ENCODE measurements at regions not wholly inside any gene's neighbourhood (a gene's known extent, or its start where the extent isn't known, plus 50 kb on each side); places are given as distances from the start of the nearest gene placed in this dataset.

- 63% methylated on average over 4 of the region's 4 CpGs for WGBS (ENCODE audit: low lambda C conversion rate, missing lambda C conversion rate)
- no peak overlapping the region for H3K4me3 ChIP-seq
These were observed 351.2 kb downstream of the HHIPL2 start for GRCh38 chr1:222196736-222197135.

GRCh38 chr1:222196288-222196687 is 351.6 kb downstream of the HHIPL2 start:
- no peaks in the 10 kb centered on the region for H3K4me1 ChIP-seq (ENCODE audit: insufficient read depth)
- DNase-seq (ENCODE audit: low spot score): no peak
- H3K36me3 ChIP-seq (replicated peaks; ENCODE audit: insufficient read depth, low read depth): no peaks in the 10 kb centered on the region
- H3K27ac ChIP-seq: no peak overlapping the region
- no peak overlapping the region for H3K4me2 ChIP-seq
- no peak for TF ChIP-seq EZH2phosphoT487 (IDR thresholded peaks at IDR 0.05; ENCODE audit: low read depth, severe bottlenecking, unreplicated experiment)
- TF ChIP-seq EZH2 (IDR thresholded peaks at IDR 0.05; ENCODE audit: borderline replicate concordance): no peak
- TF ChIP-seq CTCF (IDR thresholded peaks at IDR 0.05; ENCODE audit: poor library complexity): no peak
- H3K9me3 ChIP-seq (ENCODE audit: low read depth): no peaks in the 10 kb centered on the region
- no peaks in the 10 kb centered on the region for H3K79me2 ChIP-seq
- no peak overlapping the region for H2AFZ ChIP-seq
- no peaks in the 10 kb centered on the region for H3K9me2 ChIP-seq (replicated peaks; ENCODE audit: insufficient read depth)
- H3K4me3 ChIP-seq: no peak overlapping the region
- no peaks in the 10 kb centered on the region for H3K27me3 ChIP-seq
- H4K20me1 ChIP-seq (ENCODE audit: insufficient read depth, poor library complexity, severe bottlenecking): no peaks in the 10 kb centered on the region

More at GRCh38 chr1:222196736-222197135, 351.2 kb downstream of the HHIPL2 start:
- Histone ChIP-seq H3K9me3 (ENCODE audit: low read depth) (no peaks in the 10 kb centered on the region), H3K36me3 (replicated peaks; ENCODE audit: insufficient read depth, low read depth) (no peaks in the 10 kb centered on the region), H3K9me2 (replicated peaks; ENCODE audit: insufficient read depth) (no peaks in the 10 kb centered on the region), H3K79me2 (no peaks in the 10 kb centered on the region), H4K20me1 (ENCODE audit: insufficient read depth, poor library complexity, severe bottlenecking) (no peaks in the 10 kb centered on the region), H2AFZ (no peak overlapping the region), H3K4me2 (no peak overlapping the region), H3K4me1 (ENCODE audit: insufficient read depth) (no peaks in the 10 kb centered on the region), H3K27me3 (no peaks in the 10 kb centered on the region), H3K27ac (no peak overlapping the region)
- TF ChIP-seq EZH2 (IDR thresholded peaks at IDR 0.05; ENCODE audit: borderline replicate concordance): no peak
- no peak for DNase-seq (ENCODE audit: low spot score)

GRCh38 chr1:222195857-222196256 is 352.0 kb downstream of the HHIPL2 start:
- TF ChIP-seq EZH2 (IDR thresholded peaks at IDR 0.05; ENCODE audit: borderline replicate concordance) (no peak), EZH2phosphoT487 (IDR thresholded peaks at IDR 0.05; ENCODE audit: low read depth, severe bottlenecking, unreplicated experiment) (no peak), CTCF (IDR thresholded peaks at IDR 0.05; ENCODE audit: poor library complexity) (no peak)

GRCh38 chr1:222189218-222189617 is 358.7 kb downstream of the HHIPL2 start:
- Histone ChIP-seq H2AFZ (no peak overlapping the region), H3K36me3 (replicated peaks; ENCODE audit: insufficient read depth, low read depth) (no peaks in the 10 kb centered on the region), H3K79me2 (no peaks in the 10 kb centered on the region), H3K27ac (no peak overlapping the region), H3K4me2 (no peak overlapping the region), H3K9me3 (ENCODE audit: low read depth) (no peaks in the 10 kb centered on the region), H3K9me2 (replicated peaks; ENCODE audit: insufficient read depth) (no peaks in the 10 kb centered on the region), H3K4me1 (ENCODE audit: insufficient read depth) (no peaks in the 10 kb centered on the region), H3K4me3 (no peak overlapping the region), H4K20me1 (ENCODE audit: insufficient read depth, poor library complexity, severe bottlenecking) (no peaks in the 10 kb centered on the region), H3K27me3 (no peaks in the 10 kb centered on the region)
- 88% methylated on average over 1 of the region's 1 CpG for WGBS (ENCODE audit: low lambda C conversion rate, missing lambda C conversion rate)
- DNase-seq (ENCODE audit: low spot score): no peak
- TF ChIP-seq EZH2 (IDR thresholded peaks at IDR 0.05; ENCODE audit: borderline replicate concordance) (no peak), CTCF (IDR thresholded peaks at IDR 0.05; ENCODE audit: poor library complexity) (no peak), EZH2phosphoT487 (IDR thresholded peaks at IDR 0.05; ENCODE audit: low read depth, severe bottlenecking, unreplicated experiment) (no peak)

More at GRCh38 chr1:222195857-222196256, 352.0 kb downstream of the HHIPL2 start:
- Histone ChIP-seq H3K9me2 (replicated peaks; ENCODE audit: insufficient read depth) (no peaks in the 10 kb centered on the region), H4K20me1 (ENCODE audit: insufficient read depth, poor library complexity, severe bottlenecking) (no peaks in the 10 kb centered on the region), H3K79me2 (no peaks in the 10 kb centered on the region), H2AFZ (no peak overlapping the region), H3K9me3 (ENCODE audit: low read depth) (no peaks in the 10 kb centered on the region), H3K4me3 (no peak overlapping the region), H3K27ac (no peak overlapping the region), H3K27me3 (no peaks in the 10 kb centered on the region), H3K4me1 (ENCODE audit: insufficient read depth) (no peaks in the 10 kb centered on the region), H3K4me2 (no peak overlapping the region), H3K36me3 (replicated peaks; ENCODE audit: insufficient read depth, low read depth) (no peaks in the 10 kb centered on the region)
- DNase-seq (ENCODE audit: low spot score): no peak
- WGBS (ENCODE audit: low lambda C conversion rate, missing lambda C conversion rate): 87% methylated on average over 4 of the region's 4 CpGs

Data from hepatocyte (in vitro differentiated cells).